ENCODE measurements at regions not wholly inside any gene's neighbourhood (a gene's known extent, or its start where the extent isn't known, plus 50 kb on each side); places are given as distances from the start of the nearest gene placed in this dataset.

DNA sequence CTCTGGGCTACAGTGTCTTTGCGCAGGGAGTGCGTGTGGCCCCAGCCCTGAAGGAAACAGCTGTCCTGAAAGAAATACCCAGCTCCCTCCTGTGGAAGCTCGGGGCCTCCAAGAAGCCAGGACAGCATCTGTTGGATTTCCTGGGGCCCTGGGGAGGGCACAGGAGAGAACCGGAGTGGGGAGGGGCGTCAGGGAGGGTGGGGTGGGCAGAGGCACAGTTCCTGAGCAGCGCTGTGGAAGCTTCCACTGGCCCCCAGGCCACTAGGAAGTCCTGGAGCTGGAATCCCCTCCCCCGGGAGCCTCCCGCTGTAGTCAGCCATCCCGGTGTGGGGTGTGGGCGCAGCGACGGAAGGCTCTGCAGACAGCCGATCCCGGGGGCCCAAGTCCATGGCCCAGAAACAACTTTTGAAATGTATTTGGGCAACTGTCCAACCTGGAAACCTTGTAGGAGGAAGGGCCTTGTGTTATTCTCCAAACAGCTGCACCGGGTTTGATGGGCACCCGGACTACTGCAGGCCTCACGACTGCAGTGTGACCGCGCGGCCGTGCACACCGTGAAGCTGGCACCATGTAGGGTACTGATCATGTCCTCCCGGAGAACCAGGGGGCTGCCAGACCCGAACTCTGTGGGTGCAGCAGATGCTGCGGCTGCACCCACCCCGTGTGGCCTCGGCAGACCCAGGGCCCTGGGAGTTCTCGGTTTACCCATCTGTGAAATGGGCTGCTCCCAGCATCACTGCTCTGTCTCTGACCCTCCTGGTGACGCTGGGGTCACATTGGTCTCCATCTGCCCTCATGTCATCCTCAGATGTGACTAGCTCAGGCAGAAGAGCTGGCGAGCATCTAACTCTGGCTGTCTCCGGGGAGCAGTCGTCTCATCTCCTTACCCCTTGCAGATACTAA, 68.5 kb upstream of the HMX1 start:
- TF ChIP-seq POLR2A (IDR thresholded peaks at IDR 0.05) (no peak), POLR2AphosphoS5 (IDR thresholded peaks at IDR 0.05) (no peak), EP300 (IDR thresholded peaks at IDR 0.05) (no peak)
- TF ChIP-seq, protein P1, sequence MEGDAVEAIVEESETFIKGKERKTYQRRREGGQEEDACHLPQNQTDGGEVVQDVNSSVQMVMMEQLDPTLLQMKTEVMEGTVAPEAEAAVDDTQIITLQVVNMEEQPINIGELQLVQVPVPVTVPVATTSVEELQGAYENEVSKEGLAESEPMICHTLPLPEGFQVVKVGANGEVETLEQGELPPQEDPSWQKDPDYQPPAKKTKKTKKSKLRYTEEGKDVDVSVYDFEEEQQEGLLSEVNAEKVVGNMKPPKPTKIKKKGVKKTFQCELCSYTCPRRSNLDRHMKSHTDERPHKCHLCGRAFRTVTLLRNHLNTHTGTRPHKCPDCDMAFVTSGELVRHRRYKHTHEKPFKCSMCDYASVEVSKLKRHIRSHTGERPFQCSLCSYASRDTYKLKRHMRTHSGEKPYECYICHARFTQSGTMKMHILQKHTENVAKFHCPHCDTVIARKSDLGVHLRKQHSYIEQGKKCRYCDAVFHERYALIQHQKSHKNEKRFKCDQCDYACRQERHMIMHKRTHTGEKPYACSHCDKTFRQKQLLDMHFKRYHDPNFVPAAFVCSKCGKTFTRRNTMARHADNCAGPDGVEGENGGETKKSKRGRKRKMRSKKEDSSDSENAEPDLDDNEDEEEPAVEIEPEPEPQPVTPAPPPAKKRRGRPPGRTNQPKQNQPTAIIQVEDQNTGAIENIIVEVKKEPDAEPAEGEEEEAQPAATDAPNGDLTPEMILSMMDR (IDR thresholded peaks at IDR 0.05): no peak
